Hepatocyte (in vitro differentiated cells): ENCODE measurements at regions not wholly inside any gene's neighbourhood (a gene's known extent, or its start where the extent isn't known, plus 50 kb on each side); places are given as distances from the start of the nearest gene placed in this dataset.

ENCODE experiments used
- DNase-seq: peaks from one replicate; pipeline ENCODE4 v3.0.0-alpha.2; 2016; ENCODE audit warnings: low spot score
- H2AFZ ChIP-seq: fragments of 200-600 bp; sonication (generic); 2 replicates; pipeline ENCODE4 v1.6.0; 2016; ENCODE audit warnings: antibody characterized with exemption, mild to moderate bottlenecking
- H3K27ac ChIP-seq: fragments of 200-600 bp; sonication (generic); 2 replicates; pipeline ENCODE4 v1.5.1; 2016; ENCODE audit warnings: mild to moderate bottlenecking
- H3K27me3 ChIP-seq: fragments of 200-600 bp; sonication (generic); 2 replicates; pipeline ENCODE4 v1.6.1; 2016
- H3K36me3 ChIP-seq: fragments of 200-600 bp; sonication (generic); replicated peaks from 2 replicates; pipeline ENCODE4 v1.5.1; 2016; ENCODE audit warnings: low read depth; ENCODE audit not compliant: insufficient read depth
- H3K4me1 ChIP-seq: fragments of 200-600 bp; sonication (generic); 2 replicates; pipeline ENCODE4 v1.5.1; 2016; ENCODE audit warnings: mild to moderate bottlenecking, moderate library complexity; ENCODE audit not compliant: insufficient read depth
- H3K4me2 ChIP-seq: fragments of 200-600 bp; sonication (generic); 2 replicates; pipeline ENCODE4 v1.6.0; 2016
- H3K4me3 ChIP-seq: fragments of 200-600 bp; sonication (generic); 2 replicates; pipeline ENCODE4 v1.5.1; 2016; ENCODE audit warnings: mild to moderate bottlenecking
- H3K79me2 ChIP-seq: fragments of 200-600 bp; sonication (generic); 2 replicates; pipeline ENCODE4 v1.6.0; 2017; ENCODE audit warnings: mild to moderate bottlenecking
- H3K9me2 ChIP-seq: fragments of 200-600 bp; sonication (generic); replicated peaks from 2 replicates; pipeline ENCODE4 v1.6.0; 2017; ENCODE audit warnings: mild to moderate bottlenecking; ENCODE audit not compliant: insufficient read depth
- H3K9me3 ChIP-seq: fragments of 200-600 bp; sonication (generic); 2 replicates; pipeline ENCODE4 v1.5.1; 2016; ENCODE audit warnings: low read depth, mild to moderate bottlenecking
- H4K20me1 ChIP-seq: fragments of 200-600 bp; sonication (generic); 2 replicates; pipeline ENCODE4 v1.6.0; 2016; ENCODE audit warnings: mild to moderate bottlenecking; ENCODE audit not compliant: insufficient read depth, poor library complexity, severe bottlenecking
- CTCF ChIP-seq: fragments of 200-600 bp; sonication (generic); IDR thresholded peaks from 2 replicates; pipeline ENCODE4 v1.5.1; 2016; ENCODE audit warnings: antibody characterized with exemption, mild to moderate bottlenecking; ENCODE audit not compliant: poor library complexity
- EZH2 ChIP-seq: fragments of 200-600 bp; sonication (generic); IDR thresholded peaks from 2 replicates; pipeline ENCODE4 v1.6.1; 2016; ENCODE audit warnings: antibody characterized with exemption, mild to moderate bottlenecking, borderline replicate concordance
- EZH2phosphoT487 ChIP-seq: fragments of 200-600 bp; sonication (generic); IDR thresholded peaks from one replicate; pipeline ENCODE4 v1.6.1; 2018; ENCODE audit warnings: antibody characterized with exemption, mild to moderate bottlenecking, low read depth, moderate library complexity; ENCODE audit not compliant: unreplicated experiment, severe bottlenecking
- WGBS: methylation state at CpG from one replicate; pipeline ENCODE4 v1.1.6; 2016; ENCODE audit warnings: low lambda C conversion rate; ENCODE audit errors: missing lambda C conversion rate; 5-methylcytosine and 5-hydroxymethylcytosine counted together

GRCh38 chrX:10938365-10938923 is 172.7 kb upstream of the HCCS start:
- Histone ChIP-seq H2AFZ (no peak overlapping the region), H4K20me1 (no peaks in the 10 kb centered on the region), H3K27ac (peak overlapping the region; percentile 75), H3K9me2 (no peaks in the 10 kb centered on the region), H3K36me3 (no peaks in the 10 kb centered on the region), H3K9me3 (no peaks in the 10 kb centered on the region), H3K4me2 (no peak overlapping the region), H3K79me2 (no peaks in the 10 kb centered on the region), H3K4me3 (no peak overlapping the region), H3K4me1 (peaks cover 3% of the 10 kb centered on the region), H3K27me3 (no peaks in the 10 kb centered on the region)
- WGBS = 58% methylated on average over 6 of the region's 6 CpGs
- TF ChIP-seq EZH2 (no peak), CTCF (no peak), EZH2phosphoT487 (no peak)
- DNase-seq = no peak

- no peaks in the 10 kb centered on the region for H3K9me2 ChIP-seq
- 34% methylated on average over 2 of the region's 2 CpGs for WGBS
- no peaks in the 10 kb centered on the region for H4K20me1 ChIP-seq
- peaks cover 3% of the 10 kb centered on the region for H3K4me1 ChIP-seq
- H2AFZ ChIP-seq = no peak overlapping the region
- DNase-seq = peak; percentile 31
- no peaks in the 10 kb centered on the region for H3K27me3 ChIP-seq
- H3K4me3 ChIP-seq = no peak overlapping the region
- peak overlapping the region; percentile 75 for H3K27ac ChIP-seq
- no peaks in the 10 kb centered on the region for H3K36me3 ChIP-seq
- TF ChIP-seq CTCF = no peak
- no peak for TF ChIP-seq EZH2phosphoT487
- TF ChIP-seq EZH2 = no peak
- H3K9me3 ChIP-seq = no peaks in the 10 kb centered on the region
- no peak overlapping the region for H3K4me2 ChIP-seq
- H3K79me2 ChIP-seq = no peaks in the 10 kb centered on the region
Measured at GRCh38 chrX:10939424-10939823, 171.7 kb upstream of the HCCS start.

- Histone ChIP-seq H3K4me3 (no peak overlapping the region), H3K79me2 (no peaks in the 10 kb centered on the region), H3K9me3 (no peaks in the 10 kb centered on the region), H3K27ac (no peak overlapping the region), H3K4me2 (no peak overlapping the region), H4K20me1 (no peaks in the 10 kb centered on the region), H3K36me3 (no peaks in the 10 kb centered on the region), H3K27me3 (no peaks in the 10 kb centered on the region), H3K4me1 (no peaks in the 10 kb centered on the region), H3K9me2 (no peaks in the 10 kb centered on the region), H2AFZ (no peak overlapping the region)
- TF ChIP-seq CTCF (no peak), EZH2 (no peak), EZH2phosphoT487 (no peak)
- no peak for DNase-seq
- WGBS = 68% methylated on average over 8 of the region's 8 CpGs
Measured at GRCh38 chrX:10944136-10944885, 166.8 kb upstream of the HCCS start.
